H9 (cell line): ENCODE measurements at regions not wholly inside any gene's neighbourhood (a gene's known extent, or its start where the extent isn't known, plus 50 kb on each side); places are given as distances from the start of the nearest gene placed in this dataset.

Source experiments
- DNase-seq: peaks from one replicate; pipeline ENCODE4 v3.0.0-alpha.2; 2017
- H2AFZ ChIP-seq: one replicate; pipeline ENCODE4 v1.6.1; 2013; ENCODE audit warnings: mild to moderate bottlenecking, low read length, control low read depth, moderate library complexity
- H2AK5ac ChIP-seq: 2 replicates; pipeline ENCODE4 v1.6.1; 2013; ENCODE audit warnings: low read length, control low read depth, mixed read lengths; ENCODE audit not compliant: insufficient read length
- H2BK120ac ChIP-seq: one replicate; pipeline ENCODE4 v1.6.1; 2013; ENCODE audit warnings: low read depth, mild to moderate bottlenecking, low read length, control low read depth, inconsistent platforms; ENCODE audit not compliant: poor library complexity, severe bottlenecking
- H2BK12ac ChIP-seq: 2 replicates; pipeline ENCODE4 v1.6.1; 2013; ENCODE audit warnings: low read length, control low read depth, mixed read lengths, low read depth; ENCODE audit not compliant: insufficient read length
- H2BK15ac ChIP-seq: 2 replicates; pipeline ENCODE4 v1.6.1; 2013; ENCODE audit warnings: low read depth, low read length, control low read depth
- H2BK20ac ChIP-seq: one replicate; pipeline ENCODE4 v1.6.1; 2013; ENCODE audit warnings: low read depth, mild to moderate bottlenecking, low read length, control low read depth, inconsistent platforms; ENCODE audit not compliant: poor library complexity, severe bottlenecking
- H2BK5ac ChIP-seq: 2 replicates; pipeline ENCODE4 v1.6.1; 2013; ENCODE audit warnings: low read length, control low read depth, mixed read lengths; ENCODE audit not compliant: insufficient read length
- H3K14ac ChIP-seq: 2 replicates; pipeline ENCODE4 v1.6.1; 2013; ENCODE audit warnings: low read length, control low read depth; ENCODE audit not compliant: insufficient read depth
- H3K18ac ChIP-seq: 2 replicates; pipeline ENCODE4 v1.6.1; 2013; ENCODE audit warnings: low read depth, mild to moderate bottlenecking, mixed read lengths, low read length, control low read depth; ENCODE audit not compliant: insufficient read length
- H3K23ac ChIP-seq: 2 replicates; pipeline ENCODE4 v1.6.1; 2013; ENCODE audit warnings: low read length, control low read depth, mixed read lengths, low read depth; ENCODE audit not compliant: insufficient read length
- H3K23me2 ChIP-seq: 2 replicates; pipeline ENCODE4 v1.6.1; 2013; ENCODE audit warnings: low read depth, mild to moderate bottlenecking, mixed read lengths, low read length, control low read depth; ENCODE audit not compliant: insufficient read length, poor library complexity, severe bottlenecking
- H3K27ac ChIP-seq: 2 replicates; pipeline ENCODE4 v1.5.1; 2013; ENCODE audit warnings: low read length, control low read depth, mixed read lengths, low read depth; ENCODE audit not compliant: insufficient read length
- H3K27me3 ChIP-seq: 2 replicates; pipeline ENCODE4 v1.6.1; 2013; ENCODE audit warnings: low read length, control low read depth, inconsistent platforms; ENCODE audit not compliant: insufficient read depth
- H3K4ac ChIP-seq: 2 replicates; pipeline ENCODE4 v1.6.1; 2013; ENCODE audit warnings: low read depth, mild to moderate bottlenecking, control low read depth, inconsistent platforms, low read length, moderate library complexity
- H3K4me1 ChIP-seq: 2 replicates; pipeline ENCODE4 v1.6.1; 2013; ENCODE audit warnings: low read length, control low read depth, inconsistent platforms; ENCODE audit not compliant: insufficient read depth
- H3K4me2 ChIP-seq: 2 replicates; pipeline ENCODE4 v1.6.1; 2013; ENCODE audit warnings: low read length, control low read depth, mixed read lengths; ENCODE audit not compliant: insufficient read length, insufficient read depth
- H3K56ac ChIP-seq: 2 replicates; pipeline ENCODE4 v1.6.1; 2013; ENCODE audit warnings: low read depth, mild to moderate bottlenecking, mixed read lengths, low read length, control low read depth; ENCODE audit not compliant: insufficient read length
- H3K79me1 ChIP-seq: 2 replicates; pipeline ENCODE4 v1.6.1; 2013; ENCODE audit warnings: low read depth, mild to moderate bottlenecking, moderate library complexity, low read length, control low read depth, inconsistent platforms; ENCODE audit not compliant: insufficient read depth, poor library complexity, severe bottlenecking
- H3K79me2 ChIP-seq: 2 replicates; pipeline ENCODE4 v1.6.1; 2013; ENCODE audit warnings: low read length, control low read depth, inconsistent platforms; ENCODE audit not compliant: insufficient read depth
- H3K9ac ChIP-seq: 2 replicates; pipeline ENCODE4 v1.6.1; 2013; ENCODE audit warnings: low read length, control low read depth, mixed read lengths; ENCODE audit not compliant: insufficient read length; ENCODE audit errors: extremely low read depth
- H3K9me3 ChIP-seq: one replicate; pipeline ENCODE4 v1.6.1; 2013; ENCODE audit warnings: low read depth, low read length, inconsistent platforms; ENCODE audit not compliant: control insufficient read depth
- H3T11ph ChIP-seq: one replicate; pipeline ENCODE4 v1.6.1; 2013; ENCODE audit warnings: mild to moderate bottlenecking, low read length, control low read depth, inconsistent platforms
- H4K20me1 ChIP-seq: one replicate; pipeline ENCODE4 v1.6.1; 2013; ENCODE audit not compliant: control insufficient read depth, insufficient read length, insufficient read depth
- H4K5ac ChIP-seq: 2 replicates; pipeline ENCODE4 v1.6.1; 2013; ENCODE audit warnings: low read depth, mild to moderate bottlenecking, mixed read lengths, low read length, control low read depth; ENCODE audit not compliant: insufficient read length
- H4K8ac ChIP-seq: replicated peaks from 2 replicates; pipeline ENCODE4 v1.6.1; 2013; ENCODE audit warnings: low read length, control low read depth, mixed read lengths, low read depth; ENCODE audit not compliant: insufficient read length
- H4K91ac ChIP-seq: 2 replicates; pipeline ENCODE4 v1.6.1; 2013; ENCODE audit warnings: low read depth, mild to moderate bottlenecking, moderate library complexity, mixed read lengths, low read length, control low read depth; ENCODE audit not compliant: insufficient read length
- H3K27ac Mint-ChIP-seq, 3 experiments: 2 replicates in 2 of 3; 3 replicates in 1 of 3; pipeline ENCODE4 v1.8.0; 2020 to 2021; ENCODE audit warnings: mixed read lengths in 3 of 3, mild to moderate bottlenecking in 1 of 3, moderate library complexity in 1 of 3
- H3K27me3 Mint-ChIP-seq: 2 replicates; pipeline ENCODE4 v1.8.0; 2021; ENCODE audit warnings: low read depth, mild to moderate bottlenecking, moderate library complexity, mixed read lengths
- H3K36me3 Mint-ChIP-seq, 3 experiments: 2 replicates in 2 of 3; 3 replicates in 1 of 3; pipeline ENCODE4 v1.8.0; 2020 to 2021; ENCODE audit warnings: low read depth in 3 of 3, mixed read lengths in 3 of 3; ENCODE audit not compliant: insufficient read depth in 1 of 3
- H3K4me1 Mint-ChIP-seq, 2 experiments: 2 replicates each; pipeline ENCODE4 v1.8.0; 2020; ENCODE audit warnings: mixed read lengths in 2 of 2
- H3K4me3 Mint-ChIP-seq, 2 experiments: 2 replicates in 1 of 2; 3 replicates in 1 of 2; pipeline ENCODE4 v1.8.0; 2020 to 2021; ENCODE audit warnings: mild to moderate bottlenecking in 2 of 2, mixed read lengths in 2 of 2, moderate library complexity in 1 of 2
- H3K9me3 Mint-ChIP-seq, 2 experiments: 2 replicates in 1 of 2; 3 replicates in 1 of 2; pipeline ENCODE4 v1.8.0; 2020; ENCODE audit warnings: mild to moderate bottlenecking in 2 of 2, mixed read lengths in 2 of 2, moderate library complexity in 1 of 2
- CTCF ChIP-seq: fragments of 200-600 bp; sonication (generic); conservative IDR thresholded peaks from 3 replicates; pipeline ENCODE4 v1.8.0; 2021; ENCODE audit warnings: antibody characterized with exemption, mild to moderate bottlenecking
- WGBS: extraction: QIAGEN DNeasy Blood & Tissue Kit; methylation state at CpG from one replicate; pipeline ENCODE4 v1.1.7; 2013; ENCODE audit warnings: missing lambda C conversion rate, low lambda C conversion rate, mixed read lengths; ENCODE audit not compliant: insufficient read length; ENCODE audit errors: extremely low coverage; 5-methylcytosine and 5-hydroxymethylcytosine counted together

GRCh38 chr2:120865656-120866055 lies 130.0 kb downstream of the GLI2 start:
- H3K4me2 ChIP-seq = no peak overlapping the region
- no peaks in the 10 kb centered on the region; the same call in 1 of the 2 replicates for H3K79me2 ChIP-seq
- no peaks in the 10 kb centered on the region for H3K9me3 ChIP-seq
- Mint-ChIP-seq H3K4me1 (peaks cover 67 to 69% of the 10 kb centered on the region in 2 experiments), H3K9me3 (no peaks in the 10 kb centered on the region), H3K4me3 (no peak overlapping the region), H3K27ac (no peak overlapping the region), H3K27me3 (peaks cover 3% of the 10 kb centered on the region), H3K36me3 (peaks cover 3 to 6% (median 5%) of the 10 kb centered on the region in 3 experiments; a peak in 3 of 7 replicates)
- no CpG with 5 or more reads among the region's 8 CpGs for WGBS
- no peak overlapping the region for H3K23ac ChIP-seq
- H2BK15ac ChIP-seq = no peak overlapping the region
- no peak for DNase-seq
- H2AFZ ChIP-seq = no peak overlapping the region
- H4K5ac ChIP-seq = no peak overlapping the region
- no peak for TF ChIP-seq CTCF
- no peak overlapping the region for H3K56ac ChIP-seq
- H2BK12ac ChIP-seq = no peak overlapping the region
- no peak overlapping the region; the same call in 1 of the 2 replicates for H3K14ac ChIP-seq
- no peak overlapping the region for H3K18ac ChIP-seq
- no peak overlapping the region for H2AK5ac ChIP-seq
- no peak overlapping the region for H2BK120ac ChIP-seq
- no peak overlapping the region for H3T11ph ChIP-seq
- H3K27ac ChIP-seq = no peak overlapping the region
- no peak overlapping the region for H4K8ac ChIP-seq
- peaks cover 2% of the 10 kb centered on the region for H3K23me2 ChIP-seq
- no peak overlapping the region for H4K91ac ChIP-seq
- H3K4me1 ChIP-seq = peaks cover 8% of the 10 kb centered on the region; the same call in 1 of the 2 replicates
- no peak overlapping the region for H3K4ac ChIP-seq
- no peak overlapping the region for H3K9ac ChIP-seq
- H2BK5ac ChIP-seq = no peak overlapping the region
- no peak overlapping the region for H2BK20ac ChIP-seq
- H3K27me3 ChIP-seq = no peaks in the 10 kb centered on the region
- no peaks in the 10 kb centered on the region for H4K20me1 ChIP-seq
- no peaks in the 10 kb centered on the region for H3K79me1 ChIP-seq
